22Rv1 (cell line): ENCODE measurements at regions not wholly inside any gene's neighbourhood (a gene's known extent, or its start where the extent isn't known, plus 50 kb on each side); places are given as distances from the start of the nearest gene placed in this dataset.

Experiments
- CTCF ChIP-seq: fragments of 450-650 bp; IDR thresholded peaks from 2 replicates; pipeline ENCODE4 v1.5.1; 2017; ENCODE audit warnings: mild to moderate bottlenecking
- ZFX ChIP-seq: fragments of 450-650 bp; IDR thresholded peaks from 2 replicates; pipeline ENCODE4 v1.6.1; 2017; ENCODE audit warnings: antibody characterized with exemption, borderline replicate concordance

- TF ChIP-seq CTCF: no peak
- no peak for TF ChIP-seq ZFX
Measured at GRCh38 chr6:112863753-112864152, 516.6 kb downstream of the RFPL4B start.
